ENCODE measurements at regions not wholly inside any gene's neighbourhood (a gene's known extent, or its start where the extent isn't known, plus 50 kb on each side); places are given as distances from the start of the nearest gene placed in this dataset.

DNA sequence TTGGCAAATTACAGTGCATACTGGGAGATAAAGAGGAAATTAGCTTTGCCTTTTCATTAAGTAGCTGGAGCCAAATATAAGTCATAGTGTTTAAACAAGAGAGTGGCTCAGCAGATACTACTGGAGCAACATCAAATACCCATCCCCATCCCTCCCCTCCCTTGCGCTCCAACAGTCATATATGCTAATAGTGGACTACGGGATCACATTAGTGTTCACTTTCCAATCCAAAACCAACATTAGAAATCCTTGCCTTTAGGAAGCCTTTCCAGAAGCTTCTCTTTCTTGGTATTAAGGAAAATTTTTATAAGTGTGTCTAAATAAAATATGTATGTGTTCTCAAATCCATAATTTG is 1669.3 kb downstream of the SUCLG1 start:
- POLR2A ChIA-PET = no interaction called here
- Histone ChIP-seq H3K27ac (ENCODE audit: extremely low read depth, low read depth, low read length) (no peak overlapping the region), H3K4me1 (ENCODE audit: control insufficient read depth, insufficient read depth, low read length) (no peaks in the 10 kb centered on the region), H3K36me3 (ENCODE audit: control insufficient read depth in 2 of 2, insufficient read depth in 1 of 2, low read length in 2 of 2) (no peaks in the 10 kb centered on the region), H3K4me3 (ENCODE audit: low read depth, low read length) (no peak overlapping the region), H3K9me3 (ENCODE audit: control insufficient read depth, insufficient read depth, low read depth, low read length) (no peaks in the 10 kb centered on the region)
- CTCF ChIA-PET = no interaction called here
- TF ChIP-seq ZNF704 (tag by site-specific recombination; IDR thresholded peaks at IDR 0.05) (no peak), KLF7 (tag by site-specific recombination; IDR thresholded peaks at IDR 0.05; ENCODE audit: borderline replicate concordance) (no peak), ZFP3 (tag by site-specific recombination; IDR thresholded peaks at IDR 0.05; ENCODE audit: low read depth) (no peak)

DNA sequence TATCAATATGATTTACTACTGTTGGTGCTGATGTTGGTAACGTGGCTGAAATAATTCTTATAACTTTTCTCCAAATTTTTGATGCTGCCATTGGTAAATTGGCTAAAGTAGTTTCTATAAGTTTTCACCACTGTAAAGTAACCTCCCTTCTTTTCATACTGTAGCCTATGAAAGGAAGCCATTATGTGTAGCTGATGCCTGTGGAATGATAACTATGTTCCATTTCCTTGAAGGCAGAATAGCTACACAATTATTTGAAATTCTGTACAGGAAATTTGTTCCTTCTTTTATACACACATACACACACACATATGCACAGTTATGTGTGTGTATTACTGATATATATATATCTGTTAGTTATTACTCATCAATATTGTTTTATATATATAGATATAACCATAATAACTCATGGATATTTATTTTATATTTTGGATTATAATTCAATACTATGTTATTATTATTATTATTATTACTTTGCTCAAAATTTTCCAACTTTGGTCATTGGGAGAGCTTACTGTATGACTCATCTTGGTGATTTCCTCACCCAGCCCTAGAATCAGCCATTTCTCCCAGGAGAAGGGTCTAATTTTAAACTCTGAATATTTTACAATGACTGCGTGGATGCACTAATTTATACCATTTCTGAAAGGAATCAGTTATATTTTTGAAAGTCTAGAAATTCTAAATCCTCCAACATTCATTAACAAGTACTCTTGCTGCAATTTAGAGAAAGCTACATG is 1677.7 kb downstream of the SUCLG1 start:
- POLR2A ChIA-PET = no interaction called here
- no peaks in the 10 kb centered on the region for H3K9me3 ChIP-seq (ENCODE audit: control insufficient read depth, insufficient read depth, low read depth, low read length)
- CTCF ChIA-PET = no interaction called here
- no peaks in the 10 kb centered on the region for H3K4me1 ChIP-seq (ENCODE audit: control insufficient read depth, insufficient read depth, low read length)
- no peak overlapping the region for H3K4me3 ChIP-seq (ENCODE audit: low read depth, low read length)
- H3K27ac ChIP-seq (ENCODE audit: extremely low read depth, low read depth, low read length) = no peak overlapping the region
- TF ChIP-seq ZNF10 (tag by site-specific recombination; IDR thresholded peaks at IDR 0.05) (no peak), ZNF169 (tag by site-specific recombination; IDR thresholded peaks at IDR 0.05) (no peak)
- no peaks in the 10 kb centered on the region for H3K36me3 ChIP-seq (ENCODE audit: control insufficient read depth in 2 of 2, insufficient read depth in 1 of 2, low read length in 2 of 2)

- Histone ChIP-seq H3K9me3 (ENCODE audit: control insufficient read depth, insufficient read depth, low read depth, low read length) (no peaks in the 10 kb centered on the region), H3K4me1 (ENCODE audit: control insufficient read depth, insufficient read depth, low read length) (no peaks in the 10 kb centered on the region), H3K36me3 (ENCODE audit: control insufficient read depth in 2 of 2, insufficient read depth in 1 of 2, low read length in 2 of 2) (no peaks in the 10 kb centered on the region), H3K27ac (ENCODE audit: extremely low read depth, low read depth, low read length) (no peak overlapping the region), H3K4me3 (ENCODE audit: low read depth, low read length) (no peak overlapping the region)
- CTCF ChIA-PET = no interaction called here
- TF ChIP-seq ZNF132 (tag by site-specific recombination; IDR thresholded peaks at IDR 0.05; ENCODE audit: borderline replicate concordance) (no peak), YY2 (tag by site-specific recombination; IDR thresholded peaks at IDR 0.05) (no peak), BCL11A (tag by site-specific recombination; IDR thresholded peaks at IDR 0.05; ENCODE audit: low read depth) (no peak)
- POLR2A ChIA-PET = no interaction called here
Observed at GRCh38 chr2:82780050-82780449, 1679.0 kb downstream of the SUCLG1 start.

DNA sequence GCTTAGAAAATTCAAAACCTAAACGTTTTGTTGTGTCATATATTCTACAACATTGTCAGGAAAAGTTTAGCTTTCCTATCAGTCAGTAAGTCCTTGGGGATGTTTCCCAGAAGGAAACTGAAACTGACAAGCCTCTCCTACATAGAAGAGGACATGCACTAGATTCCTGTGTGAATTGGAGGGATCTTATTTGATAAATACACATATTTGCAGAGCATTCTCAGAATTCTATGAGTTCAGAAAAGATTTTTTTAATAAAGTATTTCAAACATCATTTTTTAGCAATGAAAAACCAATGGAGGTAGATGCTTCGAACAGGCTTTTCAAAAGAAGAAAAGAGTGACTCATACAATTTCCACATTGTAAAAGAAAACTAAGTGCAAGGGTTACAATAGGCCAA is 1706.7 kb downstream of the SUCLG1 start:
- no peaks in the 10 kb centered on the region for H3K9me3 ChIP-seq (ENCODE audit: control insufficient read depth, insufficient read depth, low read depth, low read length)
- TF ChIP-seq ZNF274 (IDR thresholded peaks at IDR 0.05; ENCODE audit: low read length) = no peak
- TF ChIP-seq ZNF274 (tag by site-specific recombination; IDR thresholded peaks at IDR 0.05; ENCODE audit: borderline replicate concordance) = no peak
- TF ChIP-seq ZFP3 (tag by site-specific recombination; IDR thresholded peaks at IDR 0.05; ENCODE audit: low read depth) = no peak
- TF ChIP-seq ZNF776 (tag by site-specific recombination; IDR thresholded peaks at IDR 0.05; ENCODE audit: borderline replicate concordance) = no peak
- no peak for TF ChIP-seq ZNF449 (tag by site-specific recombination; IDR thresholded peaks at IDR 0.05)
- TF ChIP-seq ZFP41 (tag by site-specific recombination; IDR thresholded peaks at IDR 0.05; ENCODE audit: borderline replicate concordance) = no peak
- no peak for TF ChIP-seq ZNF37A (tag by site-specific recombination; IDR thresholded peaks at IDR 0.05)
- TF ChIP-seq ZNF148 (tag by site-specific recombination; IDR thresholded peaks at IDR 0.05; ENCODE audit: borderline replicate concordance) = no peak
- TF ChIP-seq BCL11B (tag by site-specific recombination; IDR thresholded peaks at IDR 0.05; ENCODE audit: low read depth) = no peak
- TF ChIP-seq ZNF660 (tag by site-specific recombination; IDR thresholded peaks at IDR 0.05) = no peak
- no peak for TF ChIP-seq PRDM1 (tag by site-specific recombination; IDR thresholded peaks at IDR 0.05)
- POLR2A ChIA-PET = no interaction called here
- CTCF ChIA-PET = no interaction called here
- no peak overlapping the region for H3K4me3 ChIP-seq (ENCODE audit: low read depth, low read length)
- no peaks in the 10 kb centered on the region for H3K36me3 ChIP-seq (ENCODE audit: control insufficient read depth in 2 of 2, insufficient read depth in 1 of 2, low read length in 2 of 2)
- H3K27ac ChIP-seq (ENCODE audit: extremely low read depth, low read depth, low read length) = no peak overlapping the region
- no peaks in the 10 kb centered on the region for H3K4me1 ChIP-seq (ENCODE audit: control insufficient read depth, insufficient read depth, low read length)

Data from HEK293 (cell line).